22Rv1 (cell line): ENCODE measurements at regions not wholly inside any gene's neighbourhood (a gene's known extent, or its start where the extent isn't known, plus 50 kb on each side); places are given as distances from the start of the nearest gene placed in this dataset.

Experiments
- ZFX ChIP-seq: fragments of 450-650 bp; IDR thresholded peaks from 2 replicates; pipeline ENCODE4 v1.6.1; 2017; ENCODE audit warnings: antibody characterized with exemption, borderline replicate concordance
- TF ChIP-seq, protein P1 (sequence below): fragments of 450-650 bp; IDR thresholded peaks from 2 replicates; pipeline ENCODE4 v1.5.1; 2017; ENCODE audit warnings: mild to moderate bottlenecking

GRCh38 chr9:99682378-99682777 is 139.3 kb upstream of the NR4A3 start:
- TF ChIP-seq, protein P1, sequence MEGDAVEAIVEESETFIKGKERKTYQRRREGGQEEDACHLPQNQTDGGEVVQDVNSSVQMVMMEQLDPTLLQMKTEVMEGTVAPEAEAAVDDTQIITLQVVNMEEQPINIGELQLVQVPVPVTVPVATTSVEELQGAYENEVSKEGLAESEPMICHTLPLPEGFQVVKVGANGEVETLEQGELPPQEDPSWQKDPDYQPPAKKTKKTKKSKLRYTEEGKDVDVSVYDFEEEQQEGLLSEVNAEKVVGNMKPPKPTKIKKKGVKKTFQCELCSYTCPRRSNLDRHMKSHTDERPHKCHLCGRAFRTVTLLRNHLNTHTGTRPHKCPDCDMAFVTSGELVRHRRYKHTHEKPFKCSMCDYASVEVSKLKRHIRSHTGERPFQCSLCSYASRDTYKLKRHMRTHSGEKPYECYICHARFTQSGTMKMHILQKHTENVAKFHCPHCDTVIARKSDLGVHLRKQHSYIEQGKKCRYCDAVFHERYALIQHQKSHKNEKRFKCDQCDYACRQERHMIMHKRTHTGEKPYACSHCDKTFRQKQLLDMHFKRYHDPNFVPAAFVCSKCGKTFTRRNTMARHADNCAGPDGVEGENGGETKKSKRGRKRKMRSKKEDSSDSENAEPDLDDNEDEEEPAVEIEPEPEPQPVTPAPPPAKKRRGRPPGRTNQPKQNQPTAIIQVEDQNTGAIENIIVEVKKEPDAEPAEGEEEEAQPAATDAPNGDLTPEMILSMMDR: no peak
- TF ChIP-seq ZFX: no peak
